Effector memory CD8-positive, alpha-beta T cell (primary cell): ENCODE measurements at regions not wholly inside any gene's neighbourhood (a gene's known extent, or its start where the extent isn't known, plus 50 kb on each side); places are given as distances from the start of the nearest gene placed in this dataset.

Source experiments
- ATAC-seq: fragments of 150-1000 bp; cut with Tn5 transposase; replicated peaks from 2 replicates; pipeline ENCODE4 v1.10.0; 2021; ENCODE audit warnings: mild to moderate bottlenecking, moderate library complexity
- DNase-seq, 3 experiments: peaks; one replicate each; pipeline ENCODE4 v3.0.0; 2021
- H3K27ac Mint-ChIP-seq, 2 donors: one replicate each; pipeline ENCODE4 v1.8.0; 2022; ENCODE audit warnings: mild to moderate bottlenecking in 2 of 2, mixed read lengths in 2 of 2, moderate library complexity in 2 of 2
- H3K27me3 Mint-ChIP-seq, 2 donors: one replicate each; pipeline ENCODE4 v1.8.0; 2022; ENCODE audit warnings: mixed read lengths in 2 of 2
- H3K36me3 Mint-ChIP-seq: one replicate; pipeline ENCODE4 v1.8.0; 2022; ENCODE audit warnings: mild to moderate bottlenecking, moderate library complexity, mixed read lengths; ENCODE audit not compliant: insufficient read depth
- H3K4me1 Mint-ChIP-seq, 2 donors: one replicate each; pipeline ENCODE4 v1.8.0; 2022; ENCODE audit warnings: low read depth in 2 of 2, mixed read lengths in 2 of 2
- H3K4me3 Mint-ChIP-seq, 2 donors: one replicate each; pipeline ENCODE4 v1.8.0; 2022; ENCODE audit warnings: mild to moderate bottlenecking in 2 of 2, mixed read lengths in 2 of 2, moderate library complexity in 2 of 2
- H3K9me3 Mint-ChIP-seq, 2 donors: one replicate each; pipeline ENCODE4 v1.8.0; 2022; ENCODE audit warnings: mixed read lengths in 2 of 2

DNA sequence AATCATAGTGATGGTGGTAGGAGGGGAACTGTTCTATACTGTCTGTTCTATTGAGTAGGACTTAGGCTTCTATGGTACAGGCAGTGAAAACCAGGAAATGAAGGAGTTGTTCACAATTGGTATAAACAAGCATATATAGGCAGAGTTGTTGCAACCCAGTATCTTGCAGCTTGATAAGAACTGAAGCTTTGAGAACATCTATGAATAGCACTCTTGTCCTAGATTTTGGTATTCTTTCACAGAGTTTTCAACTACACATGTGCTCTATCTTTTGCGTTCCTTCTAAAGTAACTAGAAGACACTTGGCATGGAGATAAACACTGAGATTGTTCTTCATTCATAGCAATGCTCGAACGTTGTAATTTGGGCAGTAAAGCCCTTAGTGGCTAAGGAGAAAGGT, 91.8 kb downstream of the KCNJ2 start:
- H3K4me1 Mint-ChIP-seq, result no peaks in the 10 kb centered on the region
- H3K27me3 Mint-ChIP-seq, result no peaks in the 10 kb centered on the region
- ATAC-seq, result no peak
- H3K9me3 Mint-ChIP-seq, result peaks cover 7 to 9% of the 10 kb centered on the region in 2 donors
- H3K4me3 Mint-ChIP-seq, result no peak overlapping the region
- DNase-seq, result no peak
- H3K27ac Mint-ChIP-seq, result no peak overlapping the region
- H3K36me3 Mint-ChIP-seq, result no peaks in the 10 kb centered on the region

GRCh38 chr17:70265471-70265870, 96.1 kb downstream of the KCNJ2 start:
- H3K4me1 Mint-ChIP-seq, result no peaks in the 10 kb centered on the region
- no peak for DNase-seq

DNA sequence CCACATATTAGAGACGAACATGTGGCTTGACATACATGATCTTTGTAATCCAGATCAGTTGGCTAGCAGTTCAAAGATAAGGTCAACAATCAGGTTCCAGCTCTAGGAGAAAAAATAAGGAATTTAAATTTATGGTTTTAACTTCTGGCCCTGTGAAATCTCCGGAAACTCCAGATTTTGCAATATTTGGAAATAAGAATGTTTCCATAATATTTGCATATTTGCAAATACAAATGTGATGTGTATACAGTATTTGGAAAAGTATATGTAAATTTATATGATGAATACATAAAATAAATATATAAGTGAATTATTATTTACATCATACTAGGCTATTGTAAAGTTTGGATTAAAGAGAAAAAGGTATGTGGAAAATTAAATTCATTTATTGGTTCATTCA, 97.1 kb downstream of the KCNJ2 start:
- no peak overlapping the region for H3K27ac Mint-ChIP-seq
- no peaks in the 10 kb centered on the region for H3K27me3 Mint-ChIP-seq
- no peak overlapping the region for H3K4me3 Mint-ChIP-seq
- no peaks in the 10 kb centered on the region for H3K36me3 Mint-ChIP-seq
- DNase-seq (no peak), ATAC-seq (no peak)
- no peaks in the 10 kb centered on the region for H3K4me1 Mint-ChIP-seq
- peaks cover 2 to 9% of the 10 kb centered on the region in 2 donors for H3K9me3 Mint-ChIP-seq

More at GRCh38 chr17:70265471-70265870, 96.1 kb downstream of the KCNJ2 start:
- H3K9me3 Mint-ChIP-seq, result peaks cover 7 to 9% of the 10 kb centered on the region in 2 donors
- H3K4me3 Mint-ChIP-seq, result no peak overlapping the region
- H3K27me3 Mint-ChIP-seq, result no peaks in the 10 kb centered on the region
- no peak for ATAC-seq
- no peaks in the 10 kb centered on the region for H3K36me3 Mint-ChIP-seq
- no peak overlapping the region for H3K27ac Mint-ChIP-seq

DNA sequence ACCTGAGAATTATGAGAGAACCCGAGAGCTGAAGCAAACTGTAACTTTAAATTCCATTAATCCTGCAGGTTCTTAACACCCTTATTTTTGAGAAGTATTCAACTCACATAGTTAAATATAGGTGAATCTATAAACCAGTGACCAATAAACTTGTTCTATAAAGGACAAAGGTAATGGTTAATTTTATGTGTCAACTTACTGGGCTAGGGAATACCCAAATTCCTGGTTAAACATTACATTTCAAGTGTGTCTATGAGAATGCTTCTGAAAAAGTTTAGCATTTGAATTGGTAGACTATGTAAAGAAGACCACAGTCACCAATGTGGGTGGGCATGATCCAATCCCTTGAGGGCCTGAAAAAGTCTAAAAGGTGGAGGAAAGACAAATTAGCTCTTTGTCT, 99.1 kb downstream of the KCNJ2 start:
- Mint-ChIP-seq H3K9me3 (peaks cover 2 to 9% of the 10 kb centered on the region in 2 donors), H3K4me3 (no peak overlapping the region), H3K36me3 (no peaks in the 10 kb centered on the region), H3K27ac (no peak overlapping the region), H3K4me1 (no peaks in the 10 kb centered on the region), H3K27me3 (no peaks in the 10 kb centered on the region)
- ATAC-seq, result no peak
- DNase-seq, result no peak

DNA sequence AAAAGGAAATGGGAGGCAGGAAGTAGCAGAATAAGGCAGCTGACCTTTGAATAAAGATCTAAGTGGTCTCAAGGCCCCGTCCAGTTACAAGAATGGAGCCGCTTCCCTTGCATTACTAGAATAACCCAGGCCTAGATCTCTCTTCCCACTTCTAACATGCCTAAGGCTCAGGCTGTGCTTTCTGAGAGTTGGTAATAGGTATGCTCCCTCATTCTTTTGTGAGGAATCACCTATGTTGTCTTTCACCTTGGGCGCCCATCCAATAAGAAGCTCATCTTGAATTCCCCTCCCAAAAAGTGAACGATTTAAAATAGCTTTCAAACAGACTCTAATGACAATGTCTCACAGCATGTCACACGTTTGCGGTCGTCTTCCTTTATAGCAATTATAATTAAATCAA, 101.2 kb downstream of the KCNJ2 start:
- Mint-ChIP-seq H3K4me3 (no peak overlapping the region), H3K9me3 (no peaks in the 10 kb centered on the region), H3K27ac (no peak overlapping the region), H3K36me3 (no peaks in the 10 kb centered on the region), H3K27me3 (no peaks in the 10 kb centered on the region), H3K4me1 (no peaks in the 10 kb centered on the region)
- ATAC-seq (no peak), DNase-seq (no peak)

DNA sequence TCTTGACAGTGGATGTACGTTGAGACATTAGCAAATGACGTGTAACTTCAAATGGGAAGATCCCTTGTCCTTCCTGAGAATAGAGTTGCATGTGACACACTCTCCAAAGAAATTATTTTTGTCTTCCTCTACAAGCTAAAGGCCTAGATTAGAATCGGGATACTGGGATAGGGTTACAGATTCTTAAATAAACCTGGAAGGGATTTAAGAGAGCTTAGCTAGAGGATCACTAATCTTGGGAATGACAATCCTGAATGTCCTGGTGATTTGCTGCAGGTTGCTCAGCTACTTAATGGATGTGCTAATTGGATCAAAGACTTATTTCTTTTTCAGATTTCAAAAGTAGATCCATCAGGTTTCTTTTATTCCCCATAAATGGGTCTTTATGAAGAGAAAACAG, 101.9 kb downstream of the KCNJ2 start:
- no peaks in the 10 kb centered on the region for H3K4me1 Mint-ChIP-seq
- no peak overlapping the region for H3K27ac Mint-ChIP-seq
- no peaks in the 10 kb centered on the region for H3K27me3 Mint-ChIP-seq
- no peaks in the 10 kb centered on the region for H3K9me3 Mint-ChIP-seq
- ATAC-seq (no peak), DNase-seq (no peak)
- H3K4me3 Mint-ChIP-seq, result no peak overlapping the region
- no peaks in the 10 kb centered on the region for H3K36me3 Mint-ChIP-seq

DNA sequence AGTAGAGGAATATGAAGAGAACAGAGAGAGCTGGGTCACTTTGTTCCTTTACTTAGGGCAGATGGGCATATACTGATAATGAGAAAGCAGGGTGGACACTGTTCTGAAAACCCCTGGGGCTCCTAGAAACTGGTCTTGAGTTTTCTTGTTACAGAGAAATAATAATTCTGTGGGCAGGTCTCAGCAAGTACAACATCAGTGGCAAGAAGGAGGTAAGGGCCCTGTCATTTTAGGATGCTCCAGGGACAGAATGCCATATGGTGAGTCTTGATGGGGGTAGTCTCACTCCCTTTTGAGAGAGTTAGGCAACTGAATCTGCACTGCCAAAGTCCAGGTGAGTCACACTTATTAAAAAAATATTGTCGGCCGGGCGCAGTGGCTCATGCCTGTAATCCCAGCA, 102.3 kb downstream of the KCNJ2 start:
- Mint-ChIP-seq H3K9me3 (no peaks in the 10 kb centered on the region), H3K4me3 (no peak overlapping the region), H3K27me3 (no peaks in the 10 kb centered on the region), H3K36me3 (no peaks in the 10 kb centered on the region), H3K27ac (no peak overlapping the region), H3K4me1 (no peaks in the 10 kb centered on the region)
- DNase-seq (no peak), ATAC-seq (no peak)

- no peaks in the 10 kb centered on the region for H3K36me3 Mint-ChIP-seq
- DNase-seq (no peak), ATAC-seq (no peak)
- H3K27ac Mint-ChIP-seq, result no peak overlapping the region
- H3K27me3 Mint-ChIP-seq, result no peaks in the 10 kb centered on the region
- no peaks in the 10 kb centered on the region for H3K4me1 Mint-ChIP-seq
- H3K9me3 Mint-ChIP-seq, result peaks cover 0 to 7% of the 10 kb centered on the region in 2 donors
- no peak overlapping the region for H3K4me3 Mint-ChIP-seq
Measured at GRCh38 chr17:70274255-70274654, 104.9 kb downstream of the KCNJ2 start.

GRCh38 chr17:70276906-70277305, 107.6 kb downstream of the KCNJ2 start:
- Mint-ChIP-seq H3K36me3 (no peaks in the 10 kb centered on the region), H3K27me3 (no peaks in the 10 kb centered on the region), H3K9me3 (peaks cover 0 to 7% of the 10 kb centered on the region in 2 donors), H3K4me1 (no peaks in the 10 kb centered on the region), H3K27ac (no peak overlapping the region), H3K4me3 (no peak overlapping the region)
- no peak for DNase-seq
- no peak for ATAC-seq

GRCh38 chr17:70278844-70279462, 109.6 kb downstream of the KCNJ2 start:
- H3K27ac Mint-ChIP-seq, result no peak overlapping the region
- H3K27me3 Mint-ChIP-seq, result no peaks in the 10 kb centered on the region
- H3K4me3 Mint-ChIP-seq, result no peak overlapping the region
- ATAC-seq (no peak), DNase-seq (no peak)
- peaks cover 2 to 15% of the 10 kb centered on the region in 2 donors for H3K9me3 Mint-ChIP-seq
- H3K4me1 Mint-ChIP-seq, result no peaks in the 10 kb centered on the region
- H3K36me3 Mint-ChIP-seq, result no peaks in the 10 kb centered on the region

GRCh38 chr17:70286391-70286790, 117.1 kb downstream of the KCNJ2 start:
- Mint-ChIP-seq H3K9me3 (peaks cover 6 to 15% of the 10 kb centered on the region in 2 donors), H3K27me3 (no peaks in the 10 kb centered on the region), H3K4me3 (no peak overlapping the region), H3K4me1 (no peaks in the 10 kb centered on the region), H3K27ac (no peak overlapping the region), H3K36me3 (no peaks in the 10 kb centered on the region)
- DNase-seq (no peak), ATAC-seq (no peak)

- no peak overlapping the region for H3K4me3 Mint-ChIP-seq
- H3K4me1 Mint-ChIP-seq, result no peaks in the 10 kb centered on the region
- H3K27me3 Mint-ChIP-seq, result no peaks in the 10 kb centered on the region
- H3K36me3 Mint-ChIP-seq, result no peaks in the 10 kb centered on the region
- peaks cover 4 to 7% of the 10 kb centered on the region in 2 donors for H3K9me3 Mint-ChIP-seq
- DNase-seq (no peak), ATAC-seq (no peak)
- H3K27ac Mint-ChIP-seq, result no peak overlapping the region
Measured at GRCh38 chr17:70288540-70289290, 119.4 kb downstream of the KCNJ2 start.

GRCh38 chr17:70290770-70291169, 121.4 kb downstream of the KCNJ2 start:
- no peaks in the 10 kb centered on the region for H3K36me3 Mint-ChIP-seq
- H3K27me3 Mint-ChIP-seq, result no peaks in the 10 kb centered on the region
- ATAC-seq, result no peak
- no peak overlapping the region for H3K27ac Mint-ChIP-seq
- no peaks in the 10 kb centered on the region for H3K4me1 Mint-ChIP-seq
- no peak for DNase-seq
- no peak overlapping the region for H3K4me3 Mint-ChIP-seq
- H3K9me3 Mint-ChIP-seq, result peaks cover 0 to 2% of the 10 kb centered on the region in 2 donors

GRCh38 chr17:70292366-70292765, 123.0 kb downstream of the KCNJ2 start:
- no peaks in the 10 kb centered on the region for H3K36me3 Mint-ChIP-seq
- H3K9me3 Mint-ChIP-seq, result peaks cover 0 to 6% of the 10 kb centered on the region in 2 donors
- no peaks in the 10 kb centered on the region for H3K4me1 Mint-ChIP-seq
- no peak overlapping the region for H3K4me3 Mint-ChIP-seq
- DNase-seq, result no peak
- H3K27ac Mint-ChIP-seq, result no peak overlapping the region
- no peaks in the 10 kb centered on the region for H3K27me3 Mint-ChIP-seq
- ATAC-seq, result no peak
